T-helper 2 cell treated with Interferon-gamma antibody and Interleukin-4, amounts not matched to agents 5 μg/mL and 100 μg/mL, for 36 hours (primary cell): ENCODE measurements at regions not wholly inside any gene's neighbourhood (a gene's known extent, or its start where the extent isn't known, plus 50 kb on each side); places are given as distances from the start of the nearest gene placed in this dataset.

Experiments
- DNase-seq: peaks from one replicate; pipeline ENCODE4 v3.0.0; 2021; ENCODE audit warnings: low spot score
- H3K27ac Mint-ChIP-seq: one replicate; pipeline ENCODE4 v1.8.0; 2021; ENCODE audit warnings: mild to moderate bottlenecking, mixed read lengths
- H3K27me3 Mint-ChIP-seq: one replicate; pipeline ENCODE4 v1.8.0; 2021; ENCODE audit warnings: low read depth, mixed read lengths
- H3K36me3 Mint-ChIP-seq: one replicate; pipeline ENCODE4 v1.8.0; 2021; ENCODE audit warnings: low read depth, mixed read lengths
- H3K4me1 Mint-ChIP-seq: one replicate; pipeline ENCODE4 v1.8.0; 2021; ENCODE audit warnings: low read depth, mixed read lengths
- H3K4me3 Mint-ChIP-seq: one replicate; pipeline ENCODE4 v1.8.0; 2022; ENCODE audit warnings: mild to moderate bottlenecking, moderate library complexity, mixed read lengths
- H3K9me3 Mint-ChIP-seq: one replicate; pipeline ENCODE4 v1.8.0; 2021; ENCODE audit warnings: mixed read lengths

DNA sequence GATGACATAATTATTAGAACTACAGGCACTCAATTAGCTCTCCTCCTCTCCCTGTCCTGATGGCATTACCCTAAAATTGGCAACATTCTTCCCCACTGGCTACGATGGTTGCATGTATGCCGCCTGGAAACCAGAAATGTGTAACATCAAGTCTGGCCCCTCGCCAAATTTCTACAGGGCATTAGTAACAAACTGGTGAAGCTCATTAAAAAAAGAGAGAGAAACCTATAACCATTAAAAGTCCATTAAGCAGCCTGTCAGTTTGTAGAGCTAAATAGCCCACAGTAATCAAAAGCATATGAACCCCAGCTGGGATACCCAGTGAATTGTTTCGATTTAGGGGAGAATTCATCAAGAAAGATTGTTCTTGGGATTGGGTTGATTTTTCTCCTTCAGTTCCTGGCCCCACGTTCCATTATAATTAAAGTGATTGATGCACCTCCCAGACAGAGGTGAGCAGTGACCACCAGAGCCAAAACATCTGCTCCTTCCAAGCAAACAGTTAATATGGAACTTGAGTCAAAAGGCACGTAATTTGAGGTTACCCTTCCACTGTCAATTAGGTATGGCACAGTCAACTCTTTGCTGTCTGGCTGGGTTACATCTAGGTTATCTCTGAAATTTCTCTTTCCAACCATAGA is 208.6 kb downstream of the C1D start:
- H3K27me3 Mint-ChIP-seq = no peaks in the 10 kb centered on the region
- H3K4me1 Mint-ChIP-seq = no peaks in the 10 kb centered on the region
- no peak overlapping the region for H3K27ac Mint-ChIP-seq
- no peak for DNase-seq
- no peaks in the 10 kb centered on the region for H3K36me3 Mint-ChIP-seq
- H3K9me3 Mint-ChIP-seq = no peaks in the 10 kb centered on the region
- H3K4me3 Mint-ChIP-seq = no peak overlapping the region

DNA sequence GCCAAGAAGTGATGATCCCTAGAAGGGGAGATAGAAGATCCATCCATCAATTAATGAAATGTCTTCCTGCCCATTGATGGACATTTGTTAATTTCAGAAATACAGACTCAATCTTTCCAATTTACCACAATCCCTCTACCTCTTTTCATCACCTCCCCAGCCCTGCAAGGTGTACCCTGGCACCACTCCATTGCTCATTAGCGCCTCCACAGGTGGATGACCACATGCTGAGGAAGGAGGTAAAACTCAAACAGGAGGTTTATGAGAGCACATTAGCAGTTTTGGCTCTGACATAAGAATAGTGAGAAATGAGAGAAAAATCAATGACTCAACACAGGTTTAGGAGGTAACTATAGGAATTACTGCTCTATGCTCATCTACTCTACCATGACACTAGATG is 208.0 kb downstream of the C1D start:
- no peak overlapping the region for H3K27ac Mint-ChIP-seq
- DNase-seq = no peak
- no peaks in the 10 kb centered on the region for H3K9me3 Mint-ChIP-seq
- no peak overlapping the region for H3K4me3 Mint-ChIP-seq
- H3K27me3 Mint-ChIP-seq = no peaks in the 10 kb centered on the region
- H3K4me1 Mint-ChIP-seq = no peaks in the 10 kb centered on the region
- H3K36me3 Mint-ChIP-seq = no peaks in the 10 kb centered on the region

DNA sequence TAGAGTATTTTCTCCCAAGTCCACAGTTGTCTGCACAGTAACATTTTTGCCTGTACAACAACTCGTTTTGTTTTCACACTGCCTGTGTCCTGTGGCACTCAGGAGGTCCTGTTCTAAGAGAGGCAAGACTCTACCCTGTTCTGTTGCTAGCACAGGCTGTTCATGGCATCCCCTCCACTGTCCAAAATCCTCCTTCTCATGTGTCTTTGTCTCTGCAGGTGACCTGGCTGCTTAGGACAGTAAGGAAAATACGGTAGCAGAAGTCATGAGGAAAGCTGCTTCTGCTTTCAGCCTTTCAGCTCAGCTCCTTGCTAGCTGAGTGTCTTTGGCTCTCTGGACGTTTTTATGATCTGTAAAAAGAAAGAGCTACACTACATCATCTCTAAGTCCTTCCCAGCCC is 205.9 kb downstream of the C1D start:
- no peaks in the 10 kb centered on the region for H3K36me3 Mint-ChIP-seq

DNA sequence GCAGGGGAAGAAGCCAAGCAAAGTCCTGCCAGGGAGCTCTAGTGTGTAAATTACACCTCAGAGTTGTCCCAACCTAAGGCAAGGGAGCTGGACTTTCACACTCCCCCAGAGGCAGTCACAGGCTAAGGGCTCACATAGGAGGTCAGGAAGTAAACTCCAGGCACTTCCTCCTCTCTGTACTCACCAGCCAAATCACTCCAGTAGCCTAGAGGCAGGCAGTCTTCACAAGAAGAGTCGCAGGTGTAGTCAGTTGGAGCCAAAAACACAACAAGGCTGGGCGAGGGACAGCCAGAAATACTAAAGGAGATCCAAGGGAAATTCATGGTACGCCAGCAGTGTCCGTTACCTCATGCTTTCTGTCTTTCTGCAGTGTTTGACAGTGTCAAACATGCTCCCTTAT is 205.0 kb downstream of the C1D start:
- Mint-ChIP-seq H3K4me1 (no peaks in the 10 kb centered on the region), H3K27ac (no peak overlapping the region), H3K9me3 (no peaks in the 10 kb centered on the region), H3K27me3 (no peaks in the 10 kb centered on the region), H3K4me3 (no peak overlapping the region), H3K36me3 (no peaks in the 10 kb centered on the region)
- DNase-seq = no peak

More for the DNA sequence above, 205.9 kb downstream of the C1D start:
- Mint-ChIP-seq H3K4me1 (no peaks in the 10 kb centered on the region), H3K27me3 (no peaks in the 10 kb centered on the region), H3K4me3 (no peak overlapping the region), H3K9me3 (no peaks in the 10 kb centered on the region), H3K27ac (no peak overlapping the region)
- no peak for DNase-seq

DNA sequence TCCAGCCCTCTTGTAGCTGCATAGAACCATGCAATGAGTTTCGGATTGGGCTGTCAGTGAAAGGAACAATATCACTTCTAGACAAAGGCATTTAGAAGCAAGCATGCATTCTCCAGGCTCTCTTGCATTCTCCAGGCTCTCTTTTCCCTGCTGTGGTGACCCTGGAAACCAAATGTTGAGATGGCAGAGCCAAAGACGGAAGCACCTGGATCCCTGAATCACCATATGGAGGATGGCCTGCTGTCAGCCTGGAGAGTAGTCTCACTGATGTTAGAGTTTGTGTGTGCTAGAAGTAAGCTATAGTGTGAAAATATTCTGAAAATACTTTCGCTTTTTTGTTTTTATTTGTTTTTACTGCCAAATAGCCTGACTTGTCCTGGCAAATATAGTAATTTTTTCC is 203.9 kb downstream of the C1D start:
- H3K9me3 Mint-ChIP-seq = no peaks in the 10 kb centered on the region
- no peak overlapping the region for H3K27ac Mint-ChIP-seq
- no peaks in the 10 kb centered on the region for H3K36me3 Mint-ChIP-seq
- DNase-seq = no peak
- no peaks in the 10 kb centered on the region for H3K27me3 Mint-ChIP-seq
- H3K4me1 Mint-ChIP-seq = no peaks in the 10 kb centered on the region
- no peak overlapping the region for H3K4me3 Mint-ChIP-seq

DNA sequence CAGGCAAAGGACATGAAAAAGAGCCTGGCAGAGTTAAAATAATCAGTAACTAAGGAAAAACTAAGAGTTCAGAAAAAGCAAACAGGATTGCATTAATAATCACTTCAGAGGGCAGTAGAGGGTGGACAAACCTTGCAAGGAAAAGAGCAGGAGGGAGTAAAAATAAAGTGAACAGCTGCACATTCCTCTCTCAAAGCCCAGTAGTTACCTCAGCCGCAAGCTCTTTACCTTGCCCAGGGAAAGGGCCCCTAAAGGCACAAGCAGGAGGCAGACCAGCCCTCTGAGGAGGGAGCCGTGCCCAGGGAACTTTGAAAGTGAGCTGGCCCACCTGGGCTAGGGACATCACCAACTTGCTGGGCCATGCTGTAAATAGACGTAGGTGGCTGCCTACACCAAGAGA is 196.9 kb downstream of the C1D start:
- Mint-ChIP-seq H3K36me3 (no peaks in the 10 kb centered on the region), H3K27ac (no peak overlapping the region), H3K4me3 (no peak overlapping the region), H3K27me3 (no peaks in the 10 kb centered on the region), H3K9me3 (no peaks in the 10 kb centered on the region), H3K4me1 (no peaks in the 10 kb centered on the region)
- no peak for DNase-seq

DNA sequence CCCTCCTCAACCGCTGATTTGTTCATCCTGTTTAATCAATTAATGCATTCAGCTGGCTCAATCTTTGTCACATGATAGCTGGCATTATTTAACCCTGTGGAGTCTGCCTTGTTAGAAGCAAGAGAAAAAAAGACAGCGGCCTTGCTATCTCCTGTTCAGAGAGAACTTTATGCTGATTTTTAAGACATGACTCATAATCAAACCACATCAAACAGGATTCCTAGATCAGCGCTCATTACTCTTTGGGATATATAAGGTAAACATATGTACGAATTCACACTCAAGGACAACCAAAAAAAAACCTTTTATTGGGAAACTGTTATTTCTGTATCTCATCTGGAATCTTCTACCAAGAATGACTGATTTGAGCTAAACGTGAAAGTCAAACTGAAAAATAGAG is 195.1 kb downstream of the C1D start:
- Mint-ChIP-seq H3K27me3 (no peaks in the 10 kb centered on the region), H3K4me3 (no peak overlapping the region), H3K4me1 (no peaks in the 10 kb centered on the region)

DNA sequence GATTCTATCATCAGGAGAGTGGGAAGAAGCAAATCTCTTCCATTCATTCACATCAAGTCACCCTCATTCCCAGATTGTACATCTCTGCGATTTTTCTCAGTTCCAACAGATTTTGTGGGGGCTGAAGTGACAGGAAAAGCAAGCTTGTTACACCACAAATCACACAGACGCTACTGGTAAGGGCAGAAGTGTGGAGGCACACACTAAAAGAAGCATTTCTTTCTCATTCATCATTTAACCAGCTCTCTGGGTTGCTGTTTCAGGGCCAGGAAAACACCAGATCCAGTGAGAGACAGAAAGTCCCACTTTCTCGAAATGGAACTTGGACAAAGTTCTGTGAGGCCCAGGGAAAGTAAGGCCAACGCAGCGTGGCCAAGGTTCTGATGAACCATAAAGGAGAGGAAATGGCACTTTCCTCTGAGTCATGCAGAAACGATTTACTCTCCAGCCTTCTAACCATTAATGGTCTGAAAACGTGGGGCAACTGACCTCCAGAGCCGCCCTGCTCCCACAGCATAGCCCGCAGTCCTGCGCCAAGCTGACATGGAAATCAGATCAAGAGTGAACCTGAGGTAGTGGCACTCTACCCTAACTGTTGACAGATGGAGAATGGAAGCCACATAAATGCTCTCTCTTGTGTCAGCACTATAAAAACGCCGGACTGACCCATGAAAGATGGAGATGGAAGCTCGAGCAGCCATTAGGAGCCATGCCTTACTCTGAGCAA is 191.0 kb downstream of the C1D start:
- DNase-seq = no peak
- Mint-ChIP-seq H3K36me3 (no peaks in the 10 kb centered on the region), H3K27me3 (peaks cover 2% of the 10 kb centered on the region), H3K9me3 (no peaks in the 10 kb centered on the region), H3K4me1 (no peaks in the 10 kb centered on the region), H3K27ac (no peak overlapping the region), H3K4me3 (no peak overlapping the region)

More for the DNA sequence above, 195.1 kb downstream of the C1D start:
- H3K27ac Mint-ChIP-seq = no peak overlapping the region
- H3K36me3 Mint-ChIP-seq = no peaks in the 10 kb centered on the region
- H3K9me3 Mint-ChIP-seq = no peaks in the 10 kb centered on the region
- no peak for DNase-seq

DNA sequence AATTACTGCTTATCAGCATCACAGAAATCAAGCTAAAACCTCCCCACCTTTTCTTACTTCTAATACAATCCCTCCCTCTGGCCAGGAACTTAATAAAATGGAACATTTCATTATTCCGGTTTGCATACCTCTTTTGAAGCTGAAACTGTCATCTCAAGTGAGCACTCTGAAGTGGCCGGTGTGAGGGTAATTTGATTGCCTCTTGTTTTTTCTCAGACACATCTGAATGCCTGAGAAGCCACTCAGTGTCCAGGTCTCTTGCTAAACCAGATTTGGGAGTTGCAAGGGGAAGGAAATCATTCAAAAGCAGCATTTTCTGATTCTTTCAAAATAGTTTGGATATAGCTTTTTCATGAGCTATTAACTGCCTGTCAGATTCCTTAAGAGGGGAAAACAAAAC is 190.3 kb downstream of the C1D start:
- H3K36me3 Mint-ChIP-seq = no peaks in the 10 kb centered on the region
- no peak overlapping the region for H3K27ac Mint-ChIP-seq
- no peak for DNase-seq
- H3K27me3 Mint-ChIP-seq = peaks cover 2% of the 10 kb centered on the region
- H3K4me1 Mint-ChIP-seq = no peaks in the 10 kb centered on the region
- no peaks in the 10 kb centered on the region for H3K9me3 Mint-ChIP-seq
- no peak overlapping the region for H3K4me3 Mint-ChIP-seq

DNA sequence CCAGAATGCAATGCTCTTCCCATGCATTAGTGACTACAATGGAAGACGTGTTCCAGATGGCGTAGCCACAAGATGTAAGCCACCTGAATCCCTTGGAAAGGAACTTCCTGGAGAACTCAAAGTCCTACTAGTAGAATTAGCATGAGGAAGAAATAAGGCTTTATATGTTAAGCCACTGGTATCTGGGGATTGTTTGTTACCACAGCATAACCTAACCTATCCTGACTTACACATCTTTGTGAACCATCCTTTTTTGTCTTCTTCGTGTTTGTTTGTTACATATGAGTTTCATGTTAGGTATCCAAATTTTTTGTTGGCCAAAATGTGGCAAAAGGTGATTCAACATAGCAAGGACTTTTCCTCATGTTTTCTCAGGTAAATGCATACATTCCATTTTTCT is 188.9 kb downstream of the C1D start:
- Mint-ChIP-seq H3K27ac (no peak overlapping the region), H3K9me3 (no peaks in the 10 kb centered on the region), H3K4me1 (no peaks in the 10 kb centered on the region), H3K27me3 (peaks cover 2% of the 10 kb centered on the region), H3K36me3 (no peaks in the 10 kb centered on the region), H3K4me3 (no peak overlapping the region)
- DNase-seq = no peak

DNA sequence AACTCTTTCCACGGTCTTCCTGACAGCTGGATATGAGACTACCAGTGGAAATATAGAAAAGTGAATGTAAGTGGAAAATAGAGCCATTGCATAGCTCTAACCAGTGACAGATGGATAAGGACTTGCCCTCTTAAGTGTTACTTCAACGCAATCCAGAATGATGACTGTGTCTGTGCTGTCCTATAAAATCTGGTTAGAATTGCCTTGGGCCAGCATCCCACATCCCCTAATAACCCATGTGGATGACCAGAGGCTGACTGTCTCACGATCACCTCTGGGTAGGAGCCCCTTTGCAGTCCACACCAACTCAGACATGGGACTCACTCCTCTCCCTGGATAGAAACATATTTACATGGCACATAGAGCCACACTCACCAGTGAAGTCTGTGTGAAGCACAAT is 186.6 kb downstream of the C1D start:
- no peaks in the 10 kb centered on the region for H3K4me1 Mint-ChIP-seq
- no peaks in the 10 kb centered on the region for H3K36me3 Mint-ChIP-seq
- no peak for DNase-seq
- H3K27ac Mint-ChIP-seq = no peak overlapping the region
- H3K4me3 Mint-ChIP-seq = no peak overlapping the region
- H3K9me3 Mint-ChIP-seq = no peaks in the 10 kb centered on the region
- H3K27me3 Mint-ChIP-seq = peaks cover 2% of the 10 kb centered on the region

DNA sequence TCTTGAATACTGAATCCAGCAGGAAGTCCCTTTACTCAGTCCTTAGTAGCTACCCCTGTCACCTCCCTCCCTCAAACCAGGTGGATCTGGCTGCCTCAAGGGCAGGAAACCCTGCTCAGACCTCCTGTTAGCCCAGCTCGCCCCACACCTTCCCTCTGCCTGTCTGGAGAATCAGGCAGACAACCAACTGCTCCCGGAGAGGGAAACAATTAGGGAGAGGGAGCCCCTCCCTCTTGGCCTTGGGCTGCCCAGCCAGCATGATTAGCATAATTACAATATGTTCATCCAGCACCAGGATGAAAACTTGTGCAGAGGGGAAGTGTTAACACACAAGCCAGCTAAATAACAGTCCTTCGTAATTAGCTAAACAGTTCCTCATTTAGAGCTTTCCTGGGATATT is 185.5 kb downstream of the C1D start:
- Mint-ChIP-seq H3K4me1 (no peaks in the 10 kb centered on the region), H3K9me3 (no peaks in the 10 kb centered on the region), H3K36me3 (no peaks in the 10 kb centered on the region), H3K27ac (no peak overlapping the region), H3K4me3 (no peak overlapping the region), H3K27me3 (peaks cover 2% of the 10 kb centered on the region)
- DNase-seq = no peak

DNA sequence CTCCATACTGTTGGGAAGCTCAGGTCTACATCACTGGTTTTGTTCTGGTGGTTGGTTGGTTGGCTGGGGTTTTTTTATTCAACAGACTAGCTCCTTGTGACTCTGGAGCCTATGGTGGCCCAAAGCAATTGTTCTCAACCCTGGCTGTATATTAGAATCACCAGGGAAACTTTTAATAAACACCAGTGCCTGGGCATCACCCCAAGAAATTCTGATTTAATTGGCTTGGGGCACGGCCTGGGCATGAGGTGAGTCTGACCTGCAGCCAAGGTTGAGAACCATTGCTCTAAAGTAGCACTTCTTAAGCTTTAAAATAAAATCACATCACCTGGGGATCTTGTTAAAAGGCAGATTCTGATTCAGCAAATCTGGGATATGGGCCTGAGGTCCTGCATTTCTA is 184.1 kb downstream of the C1D start:
- H3K27me3 Mint-ChIP-seq = peaks cover 2% of the 10 kb centered on the region
- no peak overlapping the region for H3K27ac Mint-ChIP-seq
- no peaks in the 10 kb centered on the region for H3K9me3 Mint-ChIP-seq
- no peak overlapping the region for H3K4me3 Mint-ChIP-seq
- H3K36me3 Mint-ChIP-seq = no peaks in the 10 kb centered on the region
- no peak for DNase-seq
- no peaks in the 10 kb centered on the region for H3K4me1 Mint-ChIP-seq

DNA sequence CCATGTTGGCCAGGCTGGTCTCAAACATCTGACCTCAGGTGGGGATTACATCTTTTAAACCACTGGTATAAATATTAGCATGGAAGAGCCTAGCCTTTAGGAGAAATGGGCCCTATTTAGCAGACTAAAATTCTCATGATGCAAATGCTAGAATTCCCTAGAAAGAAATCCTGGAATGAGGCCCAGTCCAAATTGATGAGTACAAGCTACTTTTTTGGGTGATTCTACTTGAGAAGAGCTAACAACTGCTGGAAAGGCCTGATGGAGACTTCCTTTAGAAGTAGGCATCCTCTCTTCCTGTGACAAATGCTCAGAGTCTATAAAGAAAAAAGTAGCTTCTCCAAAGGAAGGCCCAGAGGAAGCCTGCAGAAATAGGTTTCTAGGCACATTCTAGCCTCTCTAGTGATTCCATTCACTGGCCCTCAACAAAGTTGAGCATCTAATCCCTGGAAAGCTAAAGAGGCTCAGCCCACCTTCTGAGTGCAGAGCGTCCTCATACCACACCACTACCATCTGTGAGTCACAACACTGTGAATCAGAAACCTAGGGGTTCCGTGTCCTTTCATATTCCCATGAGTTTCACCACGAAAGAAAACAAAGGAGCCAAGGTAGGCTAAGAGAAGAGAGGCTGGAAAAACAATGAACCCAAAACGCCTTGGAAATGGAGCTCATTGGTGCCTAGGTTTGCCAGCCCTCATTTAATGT is 183.1 kb downstream of the C1D start:
- Mint-ChIP-seq H3K36me3 (no peaks in the 10 kb centered on the region), H3K27me3 (peaks cover 2% of the 10 kb centered on the region), H3K27ac (no peak overlapping the region), H3K4me1 (no peaks in the 10 kb centered on the region), H3K9me3 (no peaks in the 10 kb centered on the region), H3K4me3 (no peak overlapping the region)
- DNase-seq = no peak
